ENCODE measurements at regions not wholly inside any gene's neighbourhood (a gene's known extent, or its start where the extent isn't known, plus 50 kb on each side); places are given as distances from the start of the nearest gene placed in this dataset.
A peak's percentile ranks its signal among the peaks of the same experiment; 100 is the strongest.

DNA sequence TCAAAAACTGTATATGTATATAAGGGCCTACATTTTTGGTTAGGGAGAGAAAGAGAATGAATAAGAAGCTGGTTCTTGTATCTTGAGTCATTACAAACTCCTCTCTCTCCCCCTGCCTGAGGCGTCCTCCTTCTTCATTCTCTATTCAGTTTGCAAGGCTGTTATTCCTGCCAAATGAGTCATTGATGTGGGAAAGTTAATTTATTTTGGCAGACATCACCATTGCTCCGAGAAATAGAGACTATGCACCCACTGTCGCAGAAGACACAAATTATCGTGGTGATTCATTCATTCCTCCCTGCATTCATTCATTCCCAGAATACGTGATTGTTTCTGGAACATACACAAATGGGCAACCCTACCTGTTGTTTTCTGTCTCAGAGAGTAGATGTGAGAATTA, 112.5 kb upstream of the MED13L start:
- TF ChIP-seq, protein P1, sequence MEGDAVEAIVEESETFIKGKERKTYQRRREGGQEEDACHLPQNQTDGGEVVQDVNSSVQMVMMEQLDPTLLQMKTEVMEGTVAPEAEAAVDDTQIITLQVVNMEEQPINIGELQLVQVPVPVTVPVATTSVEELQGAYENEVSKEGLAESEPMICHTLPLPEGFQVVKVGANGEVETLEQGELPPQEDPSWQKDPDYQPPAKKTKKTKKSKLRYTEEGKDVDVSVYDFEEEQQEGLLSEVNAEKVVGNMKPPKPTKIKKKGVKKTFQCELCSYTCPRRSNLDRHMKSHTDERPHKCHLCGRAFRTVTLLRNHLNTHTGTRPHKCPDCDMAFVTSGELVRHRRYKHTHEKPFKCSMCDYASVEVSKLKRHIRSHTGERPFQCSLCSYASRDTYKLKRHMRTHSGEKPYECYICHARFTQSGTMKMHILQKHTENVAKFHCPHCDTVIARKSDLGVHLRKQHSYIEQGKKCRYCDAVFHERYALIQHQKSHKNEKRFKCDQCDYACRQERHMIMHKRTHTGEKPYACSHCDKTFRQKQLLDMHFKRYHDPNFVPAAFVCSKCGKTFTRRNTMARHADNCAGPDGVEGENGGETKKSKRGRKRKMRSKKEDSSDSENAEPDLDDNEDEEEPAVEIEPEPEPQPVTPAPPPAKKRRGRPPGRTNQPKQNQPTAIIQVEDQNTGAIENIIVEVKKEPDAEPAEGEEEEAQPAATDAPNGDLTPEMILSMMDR (IDR thresholded peaks at IDR 0.05), result no peak
- peak; percentile 58 for TF ChIP-seq EP300 (IDR thresholded peaks at IDR 0.05; ENCODE audit: low read depth)
